ENCODE measurements at regions not wholly inside any gene's neighbourhood (a gene's known extent, or its start where the extent isn't known, plus 50 kb on each side); places are given as distances from the start of the nearest gene placed in this dataset.

GRCh38 chr4:59200992-59201391 lies 1999.1 kb upstream of the ADGRL3 start:
- CTCF ChIA-PET: no interaction called here
- POLR2A ChIA-PET: no interaction called here
- ATAC-seq (ENCODE audit: low read depth): no peak
- Mint-ChIP-seq H3K27ac (no peak overlapping the region), H3K4me3 (no peak overlapping the region), H3K4me1 (no peaks in the 10 kb centered on the region), H3K9me3 (peaks cover 6% of the 10 kb centered on the region), H3K36me3 (ENCODE audit: low read depth) (no peaks in the 10 kb centered on the region), H3K27me3 (no peaks in the 10 kb centered on the region)
- intact Hi-C loops (cut with micrococcal nuclease): no loop called here
- no peak for DNase-seq
- TF ChIP-seq, protein P1, sequence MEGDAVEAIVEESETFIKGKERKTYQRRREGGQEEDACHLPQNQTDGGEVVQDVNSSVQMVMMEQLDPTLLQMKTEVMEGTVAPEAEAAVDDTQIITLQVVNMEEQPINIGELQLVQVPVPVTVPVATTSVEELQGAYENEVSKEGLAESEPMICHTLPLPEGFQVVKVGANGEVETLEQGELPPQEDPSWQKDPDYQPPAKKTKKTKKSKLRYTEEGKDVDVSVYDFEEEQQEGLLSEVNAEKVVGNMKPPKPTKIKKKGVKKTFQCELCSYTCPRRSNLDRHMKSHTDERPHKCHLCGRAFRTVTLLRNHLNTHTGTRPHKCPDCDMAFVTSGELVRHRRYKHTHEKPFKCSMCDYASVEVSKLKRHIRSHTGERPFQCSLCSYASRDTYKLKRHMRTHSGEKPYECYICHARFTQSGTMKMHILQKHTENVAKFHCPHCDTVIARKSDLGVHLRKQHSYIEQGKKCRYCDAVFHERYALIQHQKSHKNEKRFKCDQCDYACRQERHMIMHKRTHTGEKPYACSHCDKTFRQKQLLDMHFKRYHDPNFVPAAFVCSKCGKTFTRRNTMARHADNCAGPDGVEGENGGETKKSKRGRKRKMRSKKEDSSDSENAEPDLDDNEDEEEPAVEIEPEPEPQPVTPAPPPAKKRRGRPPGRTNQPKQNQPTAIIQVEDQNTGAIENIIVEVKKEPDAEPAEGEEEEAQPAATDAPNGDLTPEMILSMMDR (IDR thresholded peaks at IDR 0.05): no peak

GRCh38 chr4:59217910-59218631 lies 1982.1 kb upstream of the ADGRL3 start:
- DNase-seq: no peak
- Mint-ChIP-seq H3K27ac (no peak overlapping the region), H3K36me3 (ENCODE audit: low read depth) (no peaks in the 10 kb centered on the region), H3K4me3 (no peak overlapping the region), H3K9me3 (peaks cover 5% of the 10 kb centered on the region), H3K4me1 (no peaks in the 10 kb centered on the region), H3K27me3 (no peaks in the 10 kb centered on the region)
- ChIA-PET POLR2A (no interaction called here), CTCF (no interaction called here)
- intact Hi-C loops (cut with micrococcal nuclease): no loop called here
- no peak for ATAC-seq (ENCODE audit: low read depth)
- TF ChIP-seq, protein P1 (IDR thresholded peaks at IDR 0.05): no peak

DNA sequence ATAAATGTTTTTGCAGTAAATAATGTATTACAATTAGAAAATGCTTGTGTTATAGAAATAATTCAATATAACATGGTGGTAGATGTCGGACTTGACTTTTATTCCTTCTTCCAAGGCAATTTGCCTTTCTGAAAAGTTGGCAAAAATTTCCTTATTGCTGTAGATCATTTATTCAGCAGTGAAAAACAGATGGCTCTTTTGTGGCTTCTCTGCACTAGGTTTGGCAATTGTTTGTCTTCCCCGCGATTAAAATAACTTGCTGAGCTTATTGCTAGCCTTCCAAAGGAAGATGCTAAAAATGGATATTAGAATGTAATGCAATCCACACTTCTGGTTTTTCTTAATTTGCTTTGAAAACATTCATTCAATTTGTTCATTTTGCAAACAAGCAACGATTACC lies 1977.9 kb upstream of the ADGRL3 start:
- ATAC-seq (ENCODE audit: low read depth) (no peak), DNase-seq (no peak)
- TF ChIP-seq, protein P1 (IDR thresholded peaks at IDR 0.05): no peak
- Mint-ChIP-seq H3K36me3 (ENCODE audit: low read depth) (no peaks in the 10 kb centered on the region), H3K9me3 (peaks cover 8% of the 10 kb centered on the region), H3K4me3 (no peak overlapping the region), H3K27ac (no peak overlapping the region), H3K4me1 (no peaks in the 10 kb centered on the region), H3K27me3 (no peaks in the 10 kb centered on the region)
- ChIA-PET CTCF (no interaction called here), POLR2A (no interaction called here)
- intact Hi-C loops (cut with micrococcal nuclease): no loop called here

DNA sequence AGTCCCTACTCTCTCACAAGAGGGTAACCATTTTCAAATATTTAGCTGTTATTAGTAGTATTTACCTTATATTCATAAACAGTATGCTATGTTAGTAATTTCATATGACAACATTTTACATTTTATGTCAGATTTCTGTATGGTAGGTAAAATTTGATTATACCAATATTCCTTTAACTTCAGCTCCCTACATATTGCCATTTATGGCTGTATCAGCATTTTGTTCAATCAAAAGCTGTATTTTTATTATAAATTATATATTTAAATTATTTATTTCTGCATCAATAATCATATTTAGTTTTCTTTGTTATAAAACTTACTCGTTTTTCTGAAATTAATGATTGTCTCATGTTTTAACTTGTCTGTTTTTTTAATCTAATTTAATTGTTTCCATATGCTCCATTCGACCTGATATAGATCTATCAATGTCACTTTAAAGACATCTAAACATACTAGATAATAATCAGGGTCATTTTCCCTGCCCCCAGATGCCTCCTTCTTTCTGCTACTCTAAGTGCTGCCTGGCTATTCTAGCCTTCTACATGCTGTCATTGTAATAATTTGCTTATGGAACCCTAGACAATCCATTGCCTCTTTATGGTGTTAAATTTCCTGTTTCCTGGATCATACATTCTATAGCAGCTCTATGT lies 1976.7 kb upstream of the ADGRL3 start:
- Mint-ChIP-seq H3K4me3 (no peak overlapping the region), H3K9me3 (peaks cover 8% of the 10 kb centered on the region), H3K36me3 (ENCODE audit: low read depth) (no peaks in the 10 kb centered on the region), H3K27me3 (no peaks in the 10 kb centered on the region), H3K4me1 (no peaks in the 10 kb centered on the region), H3K27ac (no peak overlapping the region)
- DNase-seq: no peak
- intact Hi-C loops (cut with micrococcal nuclease): no loop called here
- ChIA-PET CTCF (no interaction called here), POLR2A (no interaction called here)
- TF ChIP-seq, protein P1 (IDR thresholded peaks at IDR 0.05): no peak
- no peak for ATAC-seq (ENCODE audit: low read depth)

GRCh38 chr4:59238212-59238611 lies 1961.9 kb upstream of the ADGRL3 start:
- no peak for ATAC-seq (ENCODE audit: low read depth)
- POLR2A ChIA-PET: no interaction called here
- H3K27me3 Mint-ChIP-seq: no peaks in the 10 kb centered on the region
- no peak for DNase-seq
- intact Hi-C loops (cut with micrococcal nuclease): no loop called here
- CTCF ChIA-PET: no interaction called here
- H3K4me1 Mint-ChIP-seq: no peaks in the 10 kb centered on the region
- no peak overlapping the region for H3K27ac Mint-ChIP-seq
- peaks cover 14% of the 10 kb centered on the region for H3K9me3 Mint-ChIP-seq
- no peaks in the 10 kb centered on the region for H3K36me3 Mint-ChIP-seq (ENCODE audit: low read depth)
- no peak overlapping the region for H3K4me3 Mint-ChIP-seq
- TF ChIP-seq, protein P1 (IDR thresholded peaks at IDR 0.05): no peak
